GM13976 (cell line): ENCODE measurements at regions not wholly inside any gene's neighbourhood (a gene's known extent, or its start where the extent isn't known, plus 50 kb on each side); places are given as distances from the start of the nearest gene placed in this dataset.

Experiments used
- DNase-seq: peaks from one replicate; pipeline ENCODE4 v3.0.0; 2012; ENCODE audit warnings: low spot score
- CTCF ChIP-seq: IDR thresholded peaks from 2 replicates; pipeline ENCODE4 v1.5.1; 2012; ENCODE audit warnings: borderline replicate concordance, mild to moderate bottlenecking; ENCODE audit not compliant: insufficient read depth; ENCODE audit errors: extremely low read depth, missing control alignments, control extremely low read depth
- in situ Hi-C: fragments of 300-500 bp; cut with MboI; formaldehyde crosslinking; loops from one replicate; pipeline ENCODE4 v1.12.0; 2022; ENCODE audit warnings: low sequenced_read_pairs, mixed read lengths, inconsistent platforms; ENCODE audit not compliant: unreplicated experiment

GRCh38 chr2:16244966-16245320, 304.6 kb downstream of the MYCN start:
- DNase-seq: peak; percentile 1
- no peak for TF ChIP-seq CTCF
- in situ Hi-C loops: no loop called here

GRCh38 chr2:16244153-16244965, 304.0 kb downstream of the MYCN start:
- TF ChIP-seq CTCF: no peak
- in situ Hi-C loops: no loop called here
- peak; percentile 3 for DNase-seq

GRCh38 chr2:16243411-16243996, 303.2 kb downstream of the MYCN start:
- DNase-seq: no peak
- TF ChIP-seq CTCF: no peak
- in situ Hi-C loops: no loop called here

- DNase-seq: no peak
- in situ Hi-C loops: no loop called here
- TF ChIP-seq CTCF: no peak
Observed at GRCh38 chr2:16242906-16243305, 302.6 kb downstream of the MYCN start.

- no peak for TF ChIP-seq CTCF
- DNase-seq: peak; percentile 2
- in situ Hi-C loops: no loop called here
Observed at GRCh38 chr2:16241166-16242160, 301.1 kb downstream of the MYCN start.

- in situ Hi-C loops: no loop called here
- DNase-seq: no peak
Observed at GRCh38 chr2:16240402-16240801, 300.1 kb downstream of the MYCN start.

More at GRCh38 chr2:16240402-16240801, 300.1 kb downstream of the MYCN start:
- no peak for TF ChIP-seq CTCF
